HCT116 (cell line): ENCODE measurements at regions not wholly inside any gene's neighbourhood (a gene's known extent, or its start where the extent isn't known, plus 50 kb on each side); places are given as distances from the start of the nearest gene placed in this dataset.

Source experiments
- ATAC-seq: fragments of 200-7000 bp; cut with Tn5 transposase; 2 replicates; pipeline ENCODE4 v1.9.1; 2020; ENCODE audit warnings: mild to moderate bottlenecking, moderate library complexity
- BruUV-seq: library from RNA; stranded (reverse); fragments of 400-500 nt; replicated peaks from 2 replicates; lab custom pipeline; 2021; lab: Mats Ljungman, UMichigan
- CTCF ChIA-PET: fragments of 300-600 bp; sonication (Branson Sonifier 250); formaldehyde crosslinking; loops from one replicate; lab custom pipeline; 2021; ENCODE audit warnings: antibody characterized with exemption; lab: Charles Lee
- POLR2A ChIA-PET: fragments of 300-600, 350-600 bp; sonication (Branson Sonifier 250); formaldehyde crosslinking; loops from one replicate; lab custom pipeline; 2021; ENCODE audit warnings: antibody characterized with exemption; lab: Charles Lee
- RAD21 ChIA-PET, 2 experiments: fragments of 300-600 bp; sonication (Branson Sonifier 250); formaldehyde crosslinking; loops; one replicate each; lab custom pipeline; 2023; ENCODE audit warnings: low total read pairs in 2 of 2; ENCODE audit not compliant: uncharacterized antibody in 2 of 2, unreplicated experiment in 2 of 2, low non-redundant PET in 1 of 2; lab: Charles Lee
- DNase-seq: peaks from one replicate; pipeline ENCODE4 v3.0.0-alpha.2; 2010; ENCODE audit warnings: low read depth, low spot score
- H2AFZ ChIP-seq: fragments of 200-600 bp; shearing (Covaris generic), sonication (generic); 2 replicates; pipeline ENCODE4 v1.6.1; 2017; ENCODE audit warnings: low read depth, mixed run types, mixed read lengths, antibody characterized with exemption, low read length; ENCODE audit not compliant: poor library complexity, severe bottlenecking
- H3K27ac ChIP-seq: 2 replicates; pipeline ENCODE4 v1.5.1; 2012; ENCODE audit warnings: low read depth, low read length
- H3K27me3 ChIP-seq: fragments of 200-600 bp; sonication (generic); 2 replicates; pipeline ENCODE4 v1.6.1; 2016; ENCODE audit warnings: mixed run types, low read length, mixed read lengths; ENCODE audit not compliant: insufficient read depth
- H3K36me3 ChIP-seq, 2 experiments: fragments of 200-500 bp in 1 of 2; fragments of 200-600 bp in 1 of 2; sonication (Bioruptor generic) in 1 of 2; sonication (generic) in 1 of 2; 2 replicates each; pipeline versions ENCODE4 v1.5.1 to v1.6.1; 2014 to 2016; ENCODE audit warnings: low read length in 2 of 2, inconsistent platforms in 1 of 2, mixed read lengths in 1 of 2, mixed run types in 1 of 2; ENCODE audit not compliant: insufficient read depth in 2 of 2, control insufficient read depth in 1 of 2
- H3K4me1 ChIP-seq, 2 experiments: fragments of 200-600 bp in 1 of 2; sonication (generic) in 1 of 2; 2 replicates each; pipeline versions ENCODE4 v1.5.1 to v1.6.1; 2012 to 2017; ENCODE audit warnings: low read length in 2 of 2, inconsistent platforms in 1 of 2, mild to moderate bottlenecking in 1 of 2, mixed read lengths in 1 of 2, mixed run types in 1 of 2, moderate library complexity in 1 of 2; ENCODE audit not compliant: insufficient read depth in 2 of 2, control insufficient read depth in 1 of 2
- H3K4me2 ChIP-seq: fragments of 200-600 bp; sonication (generic); 2 replicates; pipeline ENCODE4 v1.6.1; 2017; ENCODE audit warnings: mixed run types, low read length, mixed read lengths
- H3K4me3 ChIP-seq, 2 experiments: fragments of 200-600 bp in 1 of 2; sonication (generic) in 1 of 2; replicated peaks in 1 of 2; 2 replicates each; pipeline ENCODE4 v1.5.1; 2011 to 2016; ENCODE audit warnings: low read length in 2 of 2, control low read depth in 1 of 2, low read depth in 1 of 2, mild to moderate bottlenecking in 1 of 2, mixed read lengths in 1 of 2, mixed run types in 1 of 2
- H3K79me2 ChIP-seq: fragments of 200-600 bp; sonication (generic); 2 replicates; pipeline ENCODE4 v1.6.1; 2017; ENCODE audit warnings: mild to moderate bottlenecking, mixed run types, low read length, moderate library complexity, mixed read lengths; ENCODE audit not compliant: insufficient read depth
- H3K9ac ChIP-seq: fragments of 200-600 bp; sonication (generic); 2 replicates; pipeline ENCODE4 v1.6.1; 2016; ENCODE audit warnings: low read length, mixed read lengths
- H3K9me2 ChIP-seq: fragments of 200-600 bp; sonication (generic), shearing (Covaris generic); 2 replicates; pipeline ENCODE4 v1.6.1; 2017; ENCODE audit warnings: mixed run types, mild to moderate bottlenecking, moderate library complexity; ENCODE audit not compliant: insufficient read depth
- H3K9me3 ChIP-seq, 2 experiments: fragments of 200-500 bp in 1 of 2; fragments of 200-600 bp in 1 of 2; sonication (Bioruptor generic) in 1 of 2; sonication (generic) in 1 of 2; 2 replicates each; pipeline ENCODE4 v1.6.1; 2014 to 2017; ENCODE audit warnings: low read length in 2 of 2, mixed read lengths in 2 of 2, inconsistent platforms in 1 of 2, low read depth in 1 of 2, mild to moderate bottlenecking in 1 of 2, mixed run types in 1 of 2, moderate library complexity in 1 of 2; ENCODE audit not compliant: control insufficient read depth in 1 of 2, insufficient read depth in 1 of 2
- H4K20me1 ChIP-seq: fragments of 200-600 bp; sonication (generic), shearing (Covaris generic); 2 replicates; pipeline ENCODE4 v1.6.1; 2017; ENCODE audit warnings: mixed run types, mild to moderate bottlenecking, moderate library complexity; ENCODE audit not compliant: insufficient read depth
- CEBPB ChIP-seq: IDR thresholded peaks from 2 replicates; pipeline ENCODE4 v1.6.1; 2012; ENCODE audit warnings: low read depth
- ELF1 ChIP-seq: IDR thresholded peaks from 2 replicates; pipeline ENCODE4 v1.6.1; 2012; ENCODE audit warnings: low read depth, borderline replicate concordance
- EZH2phosphoT487 ChIP-seq: fragments of 200-600 bp; IDR thresholded peaks from 2 replicates; pipeline ENCODE4 v1.6.1; 2018; ENCODE audit warnings: antibody characterized with exemption, borderline replicate concordance
- POLR2AphosphoS5 ChIP-seq: IDR thresholded peaks from 2 replicates; pipeline ENCODE4 v1.6.1; 2011; ENCODE audit warnings: mild to moderate bottlenecking, low read depth, low read length, moderate library complexity
- RAD21 ChIP-seq: IDR thresholded peaks from 2 replicates; pipeline ENCODE4 v1.6.1; 2012; ENCODE audit warnings: low read depth, mild to moderate bottlenecking
- SIN3A ChIP-seq: IDR thresholded peaks from 2 replicates; pipeline ENCODE4 v1.6.1; 2012; ENCODE audit warnings: low read depth
- SP1 ChIP-seq: IDR thresholded peaks from 2 replicates; pipeline ENCODE4 v1.6.1; 2012; ENCODE audit warnings: low read depth
- SRF ChIP-seq: IDR thresholded peaks from 2 replicates; pipeline ENCODE4 v1.6.1; 2012; ENCODE audit warnings: low read depth
- TCF7L2 ChIP-seq: IDR thresholded peaks from 2 replicates; pipeline ENCODE4 v1.7.0; 2011; ENCODE audit warnings: borderline replicate concordance, inconsistent platforms; ENCODE audit not compliant: insufficient read depth, insufficient read length; ENCODE audit errors: extremely low read depth
- YY1 ChIP-seq: IDR thresholded peaks from 2 replicates; pipeline ENCODE4 v1.6.1; 2011; ENCODE audit warnings: low read length, low read depth, moderate library complexity, mild to moderate bottlenecking; ENCODE audit not compliant: insufficient replicate concordance; ENCODE audit errors: extremely low read depth
- ZNF274 ChIP-seq: fragments of 200-500 bp; sonication (Bioruptor generic); IDR thresholded peaks from 2 replicates; pipeline ENCODE4 v1.6.1; 2014; ENCODE audit warnings: mild to moderate bottlenecking, low read depth, low read length, inconsistent platforms
- intact Hi-C: fragments of 100-400 bp; cut with micrococcal nuclease; formaldehyde crosslinking; loops from 2 replicates; pipeline ENCODE4 v1.10.0; 2022
- TF ChIP-seq, protein P1 (sequence below): IDR thresholded peaks from 2 replicates; pipeline ENCODE4 v1.6.1; 2012; ENCODE audit warnings: low read depth
- TF ChIP-seq, protein P2 (sequence below), 3 experiments: fragments of 200-600 bp in 1 of 3; sonication (generic) in 1 of 3; IDR thresholded peaks in 2 of 3; conservative IDR thresholded peaks in 1 of 3; 2 replicates each; pipeline ENCODE4 v1.5.1; 2012 to 2017; ENCODE audit warnings: low read depth in 2 of 3, low read length in 2 of 3, antibody characterized with exemption in 1 of 3, borderline replicate concordance in 1 of 3, control low read depth in 1 of 3, mild to moderate bottlenecking in 1 of 3, mixed read lengths in 1 of 3, mixed run types in 1 of 3, moderate library complexity in 1 of 3; ENCODE audit not compliant: insufficient read depth in 1 of 3

DNA sequence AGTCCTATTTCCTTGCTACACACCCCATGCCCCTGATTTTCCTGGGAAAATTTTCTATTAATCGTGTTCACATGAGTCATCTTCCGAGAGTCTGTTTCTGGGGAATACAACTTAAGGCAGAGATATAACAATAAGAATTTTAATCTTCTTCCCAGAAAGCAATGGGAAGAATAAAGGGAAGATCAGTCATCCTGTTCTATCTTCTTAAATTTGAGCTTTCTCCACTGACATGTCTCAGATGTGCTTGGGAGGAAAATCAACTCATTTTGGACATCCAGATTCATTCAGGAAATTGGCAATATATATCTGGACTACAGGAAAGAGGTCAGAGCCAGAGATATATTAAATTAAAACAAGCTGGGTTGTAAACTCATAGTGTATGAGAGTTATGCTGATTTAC is 62.3 kb upstream of the SPAG16 start:
- H3K79me2 ChIP-seq: no peaks in the 10 kb centered on the region
- intact Hi-C loops: no loop called here
- ChIA-PET CTCF (no interaction called here), RAD21 (no interaction called here), POLR2A (no interaction called here)
- H3K9me3 ChIP-seq: no peaks in the 10 kb centered on the region
- H3K27ac ChIP-seq: no peak overlapping the region
- TF ChIP-seq, protein P1, sequence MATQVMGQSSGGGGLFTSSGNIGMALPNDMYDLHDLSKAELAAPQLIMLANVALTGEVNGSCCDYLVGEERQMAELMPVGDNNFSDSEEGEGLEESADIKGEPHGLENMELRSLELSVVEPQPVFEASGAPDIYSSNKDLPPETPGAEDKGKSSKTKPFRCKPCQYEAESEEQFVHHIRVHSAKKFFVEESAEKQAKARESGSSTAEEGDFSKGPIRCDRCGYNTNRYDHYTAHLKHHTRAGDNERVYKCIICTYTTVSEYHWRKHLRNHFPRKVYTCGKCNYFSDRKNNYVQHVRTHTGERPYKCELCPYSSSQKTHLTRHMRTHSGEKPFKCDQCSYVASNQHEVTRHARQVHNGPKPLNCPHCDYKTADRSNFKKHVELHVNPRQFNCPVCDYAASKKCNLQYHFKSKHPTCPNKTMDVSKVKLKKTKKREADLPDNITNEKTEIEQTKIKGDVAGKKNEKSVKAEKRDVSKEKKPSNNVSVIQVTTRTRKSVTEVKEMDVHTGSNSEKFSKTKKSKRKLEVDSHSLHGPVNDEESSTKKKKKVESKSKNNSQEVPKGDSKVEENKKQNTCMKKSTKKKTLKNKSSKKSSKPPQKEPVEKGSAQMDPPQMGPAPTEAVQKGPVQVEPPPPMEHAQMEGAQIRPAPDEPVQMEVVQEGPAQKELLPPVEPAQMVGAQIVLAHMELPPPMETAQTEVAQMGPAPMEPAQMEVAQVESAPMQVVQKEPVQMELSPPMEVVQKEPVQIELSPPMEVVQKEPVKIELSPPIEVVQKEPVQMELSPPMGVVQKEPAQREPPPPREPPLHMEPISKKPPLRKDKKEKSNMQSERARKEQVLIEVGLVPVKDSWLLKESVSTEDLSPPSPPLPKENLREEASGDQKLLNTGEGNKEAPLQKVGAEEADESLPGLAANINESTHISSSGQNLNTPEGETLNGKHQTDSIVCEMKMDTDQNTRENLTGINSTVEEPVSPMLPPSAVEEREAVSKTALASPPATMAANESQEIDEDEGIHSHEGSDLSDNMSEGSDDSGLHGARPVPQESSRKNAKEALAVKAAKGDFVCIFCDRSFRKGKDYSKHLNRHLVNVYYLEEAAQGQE: no peak
- TF ChIP-seq ELF1 (no peak), SP1 (no peak), YY1 (no peak), SIN3A (no peak), TCF7L2 (no peak), POLR2AphosphoS5 (no peak), RAD21 (no peak), ZNF274 (no peak), SRF (no peak), CEBPB (no peak), EZH2phosphoT487 (no peak)
- TF ChIP-seq, protein P2, sequence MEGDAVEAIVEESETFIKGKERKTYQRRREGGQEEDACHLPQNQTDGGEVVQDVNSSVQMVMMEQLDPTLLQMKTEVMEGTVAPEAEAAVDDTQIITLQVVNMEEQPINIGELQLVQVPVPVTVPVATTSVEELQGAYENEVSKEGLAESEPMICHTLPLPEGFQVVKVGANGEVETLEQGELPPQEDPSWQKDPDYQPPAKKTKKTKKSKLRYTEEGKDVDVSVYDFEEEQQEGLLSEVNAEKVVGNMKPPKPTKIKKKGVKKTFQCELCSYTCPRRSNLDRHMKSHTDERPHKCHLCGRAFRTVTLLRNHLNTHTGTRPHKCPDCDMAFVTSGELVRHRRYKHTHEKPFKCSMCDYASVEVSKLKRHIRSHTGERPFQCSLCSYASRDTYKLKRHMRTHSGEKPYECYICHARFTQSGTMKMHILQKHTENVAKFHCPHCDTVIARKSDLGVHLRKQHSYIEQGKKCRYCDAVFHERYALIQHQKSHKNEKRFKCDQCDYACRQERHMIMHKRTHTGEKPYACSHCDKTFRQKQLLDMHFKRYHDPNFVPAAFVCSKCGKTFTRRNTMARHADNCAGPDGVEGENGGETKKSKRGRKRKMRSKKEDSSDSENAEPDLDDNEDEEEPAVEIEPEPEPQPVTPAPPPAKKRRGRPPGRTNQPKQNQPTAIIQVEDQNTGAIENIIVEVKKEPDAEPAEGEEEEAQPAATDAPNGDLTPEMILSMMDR (IDR thresholded peaks at IDR 0.05 in 2 of 3, conservative IDR thresholded peaks at IDR 0.05 in 1 of 3; ENCODE audit: borderline replicate concordance in 1 of 3, insufficient read depth in 1 of 3, low read depth in 2 of 3, low read length in 2 of 3): no peak
- no peaks in the 10 kb centered on the region for H3K27me3 ChIP-seq
- H3K4me1 ChIP-seq: no peaks in the 10 kb centered on the region
- no peaks in the 10 kb centered on the region for H3K9me2 ChIP-seq
- no peak for ATAC-seq
- H3K9ac ChIP-seq: no peak overlapping the region
- no peak overlapping the region for H3K4me3 ChIP-seq
- BruUV-seq: no TSS peak
- H4K20me1 ChIP-seq: no peaks in the 10 kb centered on the region
- H3K36me3 ChIP-seq: no peaks in the 10 kb centered on the region
- H2AFZ ChIP-seq: no peak overlapping the region
- H3K4me2 ChIP-seq: no peak overlapping the region
- DNase-seq: no peak
